A549 (cell line): ENCODE measurements at regions not wholly inside any gene's neighbourhood (a gene's known extent, or its start where the extent isn't known, plus 50 kb on each side); places are given as distances from the start of the nearest gene placed in this dataset.

Source experiments
- ATAC-seq, 2 experiments: fragments of 200-7000 bp in 1 of 2; fragments of >200 bp in 1 of 2; cut with Nextera tagmentation in 1 of 2; cut with Tn5 transposase in 1 of 2; 3 replicates each; pipeline versions ENCODE4 v1.8.0 to v1.9.1; 2018 to 2020; ENCODE audit warnings: mild to moderate bottlenecking in 1 of 2, moderate library complexity in 1 of 2
- CTCF ChIA-PET: fragments of 300-600 bp; sonication (Branson Sonifier 250); formaldehyde crosslinking; extraction: SDS; loops from one replicate; lab custom pipeline; 2021; ENCODE audit warnings: antibody characterized with exemption, inconsistent platforms; lab: Yijun Ruan, JAX
- POLR2A ChIA-PET: fragments of 350-600 bp; formaldehyde crosslinking; extraction: SDS; loops from one replicate; lab custom pipeline; 2021; ENCODE audit warnings: antibody characterized with exemption, inconsistent platforms; lab: Yijun Ruan, JAX
- DNase-seq, 2 experiments: peaks; one replicate each; pipeline versions ENCODE4 v3.0.0 to v3.0.0-alpha.2; 2011 to 2016; ENCODE audit warnings: low read depth in 1 of 2, low spot score in 1 of 2
- FAIRE-seq: peaks from 2 replicates; lab custom pipeline; 2011; peaks lifted over from hg19 to GRCh38; lab: Jason Lieb, UNC
- H3K27ac ChIP-seq, 2 experiments: fragments of >200 bp; sonication (Bioruptor Twin); formaldehyde crosslinking; 3 replicates each; pipeline ENCODE4 v1.5.1; 2016 to 2017
- H3K4me1 ChIP-seq: fragments of >200 bp; sonication (Bioruptor Twin); formaldehyde crosslinking; 3 replicates; pipeline ENCODE4 v1.6.1; 2016
- H3K4me2 ChIP-seq: fragments of >200 bp; sonication (Bioruptor Twin); formaldehyde crosslinking; 3 replicates; pipeline ENCODE4 v1.6.1; 2016
- H3K4me3 ChIP-seq: fragments of >200 bp; sonication (Bioruptor Twin); formaldehyde crosslinking; 3 replicates; pipeline ENCODE4 v1.5.1; 2016
- H3K9me3 ChIP-seq: fragments of >200 bp; sonication (Bioruptor Twin); formaldehyde crosslinking; 3 replicates; pipeline ENCODE4 v1.6.1; 2016
- CBX8 ChIP-seq: fragments of 200-600 bp; sonication (generic); IDR thresholded peaks from 2 replicates; pipeline ENCODE4 v1.6.1; 2016
- CHD2 ChIP-seq: fragments of 150-350 bp; IDR thresholded peaks from 2 replicates; pipeline ENCODE4 v1.6.1; 2014; ENCODE audit warnings: low read length; ENCODE audit not compliant: partially characterized antibody
- EP300 ChIP-seq, 2 experiments: fragments of >200 bp; sonication (Bioruptor Twin); formaldehyde crosslinking; IDR thresholded peaks; 2 replicates in 1 of 2; 3 replicates in 1 of 2; pipeline ENCODE4 v1.6.1; 2016 to 2017
- ESRRA ChIP-seq: fragments of 150-350 bp; IDR thresholded peaks from 2 replicates; pipeline ENCODE4 v1.6.1; 2014; ENCODE audit warnings: mild to moderate bottlenecking, low read length, borderline replicate concordance
- FOSB ChIP-seq: fragments of 250-450 bp; sonication (Bioruptor Pico); IDR thresholded peaks from 2 replicates; pipeline ENCODE4 v1.5.0; 2020; ENCODE audit warnings: mild to moderate bottlenecking, moderate library complexity
- GATA3 ChIP-seq: IDR thresholded peaks from 2 replicates; pipeline ENCODE4 v1.6.1; 2012; ENCODE audit warnings: borderline replicate concordance
- HEYL ChIP-seq: fragments of 250-450 bp; sonication (Bioruptor Pico); IDR thresholded peaks from 2 replicates; pipeline ENCODE4 v1.8.0; 2021; ENCODE audit warnings: mild to moderate bottlenecking, moderate library complexity
- HOXA7 ChIP-seq: fragments of 250-450 bp; sonication (Bioruptor Pico); IDR thresholded peaks from 2 replicates; pipeline ENCODE4 v1.5.0; 2020; ENCODE audit warnings: mild to moderate bottlenecking, moderate library complexity
- HOXB13 ChIP-seq: fragments of 250-450 bp; sonication (Bioruptor Pico); IDR thresholded peaks from 2 replicates; pipeline ENCODE4 v1.5.0; 2020; ENCODE audit warnings: low read depth, mild to moderate bottlenecking, moderate library complexity
- HOXB5 ChIP-seq: fragments of 250-450 bp; sonication (Bioruptor Pico); IDR thresholded peaks from 2 replicates; pipeline ENCODE4 v1.5.0; 2020; ENCODE audit warnings: mild to moderate bottlenecking, moderate library complexity
- MAFK ChIP-seq: fragments of 450-650 bp; IDR thresholded peaks from 2 replicates; pipeline ENCODE4 v1.6.1; 2014; ENCODE audit not compliant: partially characterized antibody
- MAZ ChIP-seq: fragments of 150-350 bp; IDR thresholded peaks from 2 replicates; pipeline ENCODE4 v1.6.1; 2014; ENCODE audit warnings: antibody characterized with exemption, low read depth, low read length, borderline replicate concordance
- MYC ChIP-seq: IDR thresholded peaks from 2 replicates; pipeline ENCODE4 v1.6.1; 2012; ENCODE audit warnings: mild to moderate bottlenecking, inconsistent platforms, low read length, improper control_type of control experiment, borderline replicate concordance
- NFE2L2 ChIP-seq: fragments of 150-350 bp; conservative IDR thresholded peaks from 2 replicates; pipeline ENCODE4 v1.6.1; 2014; ENCODE audit warnings: low read length
- NPAS2 ChIP-seq: fragments of 250-450 bp; sonication (Bioruptor Pico); IDR thresholded peaks from 2 replicates; pipeline ENCODE4 v1.8.0; 2022; ENCODE audit warnings: mild to moderate bottlenecking, moderate library complexity, borderline replicate concordance
- NR3C1 ChIP-seq: fragments of >200 bp; sonication (Bioruptor Twin); formaldehyde crosslinking; IDR thresholded peaks from 3 replicates; pipeline ENCODE4 v1.6.1; 2017
- PHF8 ChIP-seq: fragments of 200-600 bp; sonication (generic); IDR thresholded peaks from 2 replicates; pipeline ENCODE4 v1.6.1; 2016; ENCODE audit warnings: low read depth, mild to moderate bottlenecking, antibody characterized with exemption, moderate library complexity, borderline replicate concordance
- POLR2A ChIP-seq: IDR thresholded peaks from 2 replicates; pipeline ENCODE4 v1.6.1; 2012; ENCODE audit warnings: mild to moderate bottlenecking, low read length
- POLR2AphosphoS2 ChIP-seq: conservative IDR thresholded peaks from 2 replicates; pipeline ENCODE4 v1.6.1; 2012; ENCODE audit warnings: low read length, improper control_type of control experiment, inconsistent platforms
- RFX5 ChIP-seq: fragments of 450-650 bp; IDR thresholded peaks from 2 replicates; pipeline ENCODE4 v1.7.1; 2014; ENCODE audit warnings: antibody characterized with exemption, mild to moderate bottlenecking, moderate library complexity
- TFCP2L1 ChIP-seq: fragments of 250-450 bp; sonication (Bioruptor Pico); IDR thresholded peaks from 2 replicates; pipeline ENCODE4 v1.5.0; 2021; ENCODE audit warnings: mild to moderate bottlenecking
- ZSCAN20 ChIP-seq: fragments of 250-450 bp; sonication (Bioruptor Pico); IDR thresholded peaks from 2 replicates; pipeline ENCODE4 v1.8.0; 2022; ENCODE audit warnings: mild to moderate bottlenecking, moderate library complexity
- WGBS: methylation state at CpG from one replicate; pipeline ENCODE4 v1.1.6; 2017; ENCODE audit errors: missing lambda C conversion rate; 5-methylcytosine and 5-hydroxymethylcytosine counted together
- TF ChIP-seq, protein P1 (sequence below): fragments of 250-450 bp; sonication (Bioruptor Pico); IDR thresholded peaks from 2 replicates; pipeline ENCODE4 v1.5.0; 2020; ENCODE audit warnings: low read depth, mild to moderate bottlenecking, moderate library complexity
- TF ChIP-seq, protein P2 (sequence below): IDR thresholded peaks from 2 replicates; pipeline ENCODE4 v1.6.1; 2012; ENCODE audit warnings: low read depth, borderline replicate concordance
- TF ChIP-seq, protein P3 (sequence below): fragments of 450-650 bp; IDR thresholded peaks from 2 replicates; pipeline ENCODE4 v1.6.1; 2014; ENCODE audit warnings: antibody characterized with exemption
- TF ChIP-seq, protein P4 (sequence below): fragments of 200-600 bp; sonication (generic); IDR thresholded peaks from 2 replicates; pipeline ENCODE4 v1.6.1; 2016; ENCODE audit warnings: antibody characterized with exemption, mild to moderate bottlenecking, moderate library complexity

DNA sequence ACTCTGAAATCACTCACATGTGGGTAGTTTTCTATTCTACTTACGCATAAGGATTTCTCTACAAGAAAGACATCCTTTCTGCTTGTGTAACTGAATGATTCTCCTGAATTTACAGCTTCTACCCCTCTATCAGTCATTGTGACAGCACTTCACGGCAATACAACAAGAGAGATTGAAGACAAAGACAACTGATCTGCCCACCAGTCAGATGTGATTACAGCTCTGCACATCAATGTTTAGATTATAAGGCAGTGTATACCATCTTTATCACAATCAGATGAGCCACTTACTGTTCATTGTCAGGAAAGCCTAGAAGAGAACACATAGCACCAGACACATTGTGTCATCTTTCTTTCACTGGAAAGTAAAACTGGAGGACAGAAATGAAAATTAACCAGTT lies 324.4 kb downstream of the CENPC start:
- Histone ChIP-seq H3K9me3 (no peaks in the 10 kb centered on the region), H3K4me3 (no peak overlapping the region), H3K4me2 (no peak overlapping the region), H3K4me1 (no peaks in the 10 kb centered on the region), H3K27ac (no peak overlapping the region)
- no peak for FAIRE-seq
- no peak for DNase-seq
- TF ChIP-seq, protein P1, sequence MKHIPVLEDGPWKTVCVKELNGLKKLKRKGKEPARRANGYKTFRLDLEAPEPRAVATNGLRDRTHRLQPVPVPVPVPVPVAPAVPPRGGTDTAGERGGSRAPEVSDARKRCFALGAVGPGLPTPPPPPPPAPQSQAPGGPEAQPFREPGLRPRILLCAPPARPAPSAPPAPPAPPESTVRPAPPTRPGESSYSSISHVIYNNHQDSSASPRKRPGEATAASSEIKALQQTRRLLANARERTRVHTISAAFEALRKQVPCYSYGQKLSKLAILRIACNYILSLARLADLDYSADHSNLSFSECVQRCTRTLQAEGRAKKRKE (CRISPR knock-in tag) = no peak
- TF ChIP-seq HEYL (CRISPR knock-in tag) (no peak), NR3C1 (no peak), EP300 (IDR thresholded peaks at IDR 0.05) (no peak), HOXA7 (no peak), CBX8 (no peak)
- no peak for ATAC-seq
- POLR2A ChIA-PET = no interaction called here
- WGBS = 72% methylated on average over 2 of the region's 2 CpGs
- CTCF ChIA-PET = no interaction called here

DNA sequence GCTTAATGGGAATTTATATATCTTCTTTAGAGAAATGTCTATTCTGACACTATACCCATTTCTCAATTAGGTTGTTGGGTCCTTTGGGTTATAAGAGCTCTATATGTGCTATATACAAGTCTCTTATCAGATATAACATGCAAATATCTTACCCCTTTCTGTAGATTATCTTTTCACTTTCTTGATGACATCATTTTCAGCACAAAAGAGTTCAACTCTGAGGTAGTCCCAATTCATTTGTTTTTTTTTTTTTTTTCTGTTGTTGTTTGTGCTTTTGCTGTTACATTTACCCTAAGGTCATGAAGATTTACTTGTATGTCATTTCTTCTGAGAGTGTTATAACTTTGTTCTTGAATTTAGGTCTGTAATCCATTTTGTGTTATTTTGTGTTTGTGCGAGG lies 326.4 kb downstream of the CENPC start:
- FAIRE-seq (no peak), DNase-seq (no peak), ATAC-seq (no peak)
- no peaks in the 10 kb centered on the region for H3K4me1 ChIP-seq
- POLR2A ChIA-PET = no interaction called here
- no peak overlapping the region for H3K27ac ChIP-seq
- H3K4me2 ChIP-seq = no peak overlapping the region
- CTCF ChIA-PET = no interaction called here
- TF ChIP-seq, protein P2, sequence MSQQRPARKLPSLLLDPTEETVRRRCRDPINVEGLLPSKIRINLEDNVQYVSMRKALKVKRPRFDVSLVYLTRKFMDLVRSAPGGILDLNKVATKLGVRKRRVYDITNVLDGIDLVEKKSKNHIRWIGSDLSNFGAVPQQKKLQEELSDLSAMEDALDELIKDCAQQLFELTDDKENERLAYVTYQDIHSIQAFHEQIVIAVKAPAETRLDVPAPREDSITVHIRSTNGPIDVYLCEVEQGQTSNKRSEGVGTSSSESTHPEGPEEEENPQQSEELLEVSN = no peak
- TF ChIP-seq PHF8 (no peak), HOXB13 (CRISPR knock-in tag) (no peak), MAFK (no peak), MAZ (no peak), FOSB (CRISPR knock-in tag) (no peak), NFE2L2 (no peak), NPAS2 (CRISPR knock-in tag) (no peak), NR3C1 (no peak), EP300 (IDR thresholded peaks at IDR 0.05) (no peak), RFX5 (no peak), ZSCAN20 (CRISPR knock-in tag) (no peak), CHD2 (no peak), POLR2A (no peak), ESRRA (no peak), GATA3 (no peak), POLR2AphosphoS2 (no peak)
- TF ChIP-seq, protein P3, sequence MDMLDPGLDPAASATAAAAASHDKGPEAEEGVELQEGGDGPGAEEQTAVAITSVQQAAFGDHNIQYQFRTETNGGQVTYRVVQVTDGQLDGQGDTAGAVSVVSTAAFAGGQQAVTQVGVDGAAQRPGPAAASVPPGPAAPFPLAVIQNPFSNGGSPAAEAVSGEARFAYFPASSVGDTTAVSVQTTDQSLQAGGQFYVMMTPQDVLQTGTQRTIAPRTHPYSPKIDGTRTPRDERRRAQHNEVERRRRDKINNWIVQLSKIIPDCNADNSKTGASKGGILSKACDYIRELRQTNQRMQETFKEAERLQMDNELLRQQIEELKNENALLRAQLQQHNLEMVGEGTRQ = no peak
- no peak overlapping the region for H3K4me3 ChIP-seq
- 61% methylated on average over 1 of the region's 1 CpG for WGBS
- H3K9me3 ChIP-seq = no peaks in the 10 kb centered on the region

DNA sequence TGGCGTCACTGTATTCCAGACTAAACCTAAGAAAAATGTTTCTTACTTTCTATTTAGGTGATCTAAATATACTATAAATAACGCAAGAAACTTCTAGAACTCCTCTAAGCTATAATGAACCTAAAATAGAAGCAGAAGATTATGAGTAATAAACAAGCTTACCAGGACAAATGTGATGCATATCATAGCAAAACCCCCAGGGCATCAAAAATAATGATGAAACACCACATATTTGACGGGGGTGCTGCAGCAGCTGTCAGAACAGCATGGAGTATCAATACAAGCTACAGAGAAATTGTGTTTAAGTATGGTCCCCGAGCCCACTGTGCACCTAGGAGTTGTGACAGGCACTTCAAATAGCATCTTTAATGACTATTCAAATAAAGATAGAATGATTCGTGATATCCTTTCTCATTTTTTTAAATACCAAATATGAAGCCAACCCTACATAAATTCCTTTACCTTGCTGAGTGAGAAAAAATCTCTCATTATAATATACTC lies 337.3 kb downstream of the CENPC start:
- TF ChIP-seq HOXA7 (no peak), TFCP2L1 (CRISPR knock-in tag) (no peak), MYC (no peak), HOXB5 (no peak)
- TF ChIP-seq, protein P4, sequence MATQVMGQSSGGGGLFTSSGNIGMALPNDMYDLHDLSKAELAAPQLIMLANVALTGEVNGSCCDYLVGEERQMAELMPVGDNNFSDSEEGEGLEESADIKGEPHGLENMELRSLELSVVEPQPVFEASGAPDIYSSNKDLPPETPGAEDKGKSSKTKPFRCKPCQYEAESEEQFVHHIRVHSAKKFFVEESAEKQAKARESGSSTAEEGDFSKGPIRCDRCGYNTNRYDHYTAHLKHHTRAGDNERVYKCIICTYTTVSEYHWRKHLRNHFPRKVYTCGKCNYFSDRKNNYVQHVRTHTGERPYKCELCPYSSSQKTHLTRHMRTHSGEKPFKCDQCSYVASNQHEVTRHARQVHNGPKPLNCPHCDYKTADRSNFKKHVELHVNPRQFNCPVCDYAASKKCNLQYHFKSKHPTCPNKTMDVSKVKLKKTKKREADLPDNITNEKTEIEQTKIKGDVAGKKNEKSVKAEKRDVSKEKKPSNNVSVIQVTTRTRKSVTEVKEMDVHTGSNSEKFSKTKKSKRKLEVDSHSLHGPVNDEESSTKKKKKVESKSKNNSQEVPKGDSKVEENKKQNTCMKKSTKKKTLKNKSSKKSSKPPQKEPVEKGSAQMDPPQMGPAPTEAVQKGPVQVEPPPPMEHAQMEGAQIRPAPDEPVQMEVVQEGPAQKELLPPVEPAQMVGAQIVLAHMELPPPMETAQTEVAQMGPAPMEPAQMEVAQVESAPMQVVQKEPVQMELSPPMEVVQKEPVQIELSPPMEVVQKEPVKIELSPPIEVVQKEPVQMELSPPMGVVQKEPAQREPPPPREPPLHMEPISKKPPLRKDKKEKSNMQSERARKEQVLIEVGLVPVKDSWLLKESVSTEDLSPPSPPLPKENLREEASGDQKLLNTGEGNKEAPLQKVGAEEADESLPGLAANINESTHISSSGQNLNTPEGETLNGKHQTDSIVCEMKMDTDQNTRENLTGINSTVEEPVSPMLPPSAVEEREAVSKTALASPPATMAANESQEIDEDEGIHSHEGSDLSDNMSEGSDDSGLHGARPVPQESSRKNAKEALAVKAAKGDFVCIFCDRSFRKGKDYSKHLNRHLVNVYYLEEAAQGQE = no peak
- TF ChIP-seq, all 56 proteins: peak for 0
- H3K4me3 ChIP-seq = no peak overlapping the region
- FAIRE-seq = no peak
- CTCF ChIA-PET = no interaction called here
- WGBS = 25% methylated on average over 5 of the region's 5 CpGs
- DNase-seq = no peak
- ATAC-seq = no peak
- no peak overlapping the region for H3K27ac ChIP-seq
- no peaks in the 10 kb centered on the region for H3K4me1 ChIP-seq
- no peak overlapping the region for H3K4me2 ChIP-seq
- POLR2A ChIA-PET = no interaction called here
- no peaks in the 10 kb centered on the region for H3K9me3 ChIP-seq
